MM.1S (cell line): ENCODE measurements at regions not wholly inside any gene's neighbourhood (a gene's known extent, or its start where the extent isn't known, plus 50 kb on each side); places are given as distances from the start of the nearest gene placed in this dataset.

Experiments used
- CTCF ChIP-seq: fragments of 300-600 bp; sonication (generic); IDR thresholded peaks from 2 replicates; pipeline ENCODE4 v1.5.1; 2016; ENCODE audit warnings: antibody characterized with exemption, low read length, mixed read lengths
- EZH2 ChIP-seq: fragments of 300-600 bp; sonication (generic); optimal IDR thresholded peaks from 2 replicates; pipeline ENCODE3; 2017; ENCODE audit warnings: low read depth, mild to moderate bottlenecking, antibody characterized with exemption, low read length, mixed read lengths

- TF ChIP-seq CTCF (no peak), EZH2 (no peak)
Observed at GRCh38 chr12:67028529-67028928, 240.6 kb upstream of the CAND1 start.
